ENCODE measurements at regions not wholly inside any gene's neighbourhood (a gene's known extent, or its start where the extent isn't known, plus 50 kb on each side); places are given as distances from the start of the nearest gene placed in this dataset.

DNA sequence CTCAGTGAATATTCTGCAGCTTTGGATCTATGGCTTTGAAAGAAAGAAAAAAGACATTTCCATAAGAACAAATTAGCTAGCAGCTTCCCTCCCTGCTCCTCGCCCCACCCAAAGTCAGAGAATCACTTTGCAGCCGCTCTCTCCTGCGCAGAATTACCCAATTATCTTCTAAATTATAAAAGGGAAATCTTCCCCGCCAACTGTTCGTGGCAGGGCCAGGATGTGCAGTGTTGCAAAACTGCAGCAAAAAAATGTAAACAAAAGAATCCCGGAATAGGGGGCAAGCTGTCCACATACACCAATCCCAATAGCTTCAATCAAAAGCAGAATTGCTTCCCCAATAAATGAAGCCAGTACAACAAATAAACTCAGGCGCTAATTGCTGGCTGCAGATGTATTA lies 510.6 kb downstream of the RBFOX1 start:
- no peak for DNase-seq
- intact Hi-C loops (cut with micrococcal nuclease; ENCODE audit: unreplicated experiment) = no loop called here
- ChIA-PET CTCF (no interaction called here), POLR2A (no interaction called here)
- Mint-ChIP-seq H3K9me3 (ENCODE audit: unreplicated experiment) (no peaks in the 10 kb centered on the region), H3K27ac (ENCODE audit: unreplicated experiment) (no peak overlapping the region), H3K36me3 (ENCODE audit: insufficient read depth, unreplicated experiment) (no peaks in the 10 kb centered on the region), H3K4me1 (ENCODE audit: low read depth, unreplicated experiment) (no peaks in the 10 kb centered on the region), H3K4me3 (ENCODE audit: unreplicated experiment) (no peak overlapping the region), H3K27me3 (ENCODE audit: insufficient read depth, unreplicated experiment) (peaks cover 3% of the 10 kb centered on the region)
- TF ChIP-seq, protein P1, sequence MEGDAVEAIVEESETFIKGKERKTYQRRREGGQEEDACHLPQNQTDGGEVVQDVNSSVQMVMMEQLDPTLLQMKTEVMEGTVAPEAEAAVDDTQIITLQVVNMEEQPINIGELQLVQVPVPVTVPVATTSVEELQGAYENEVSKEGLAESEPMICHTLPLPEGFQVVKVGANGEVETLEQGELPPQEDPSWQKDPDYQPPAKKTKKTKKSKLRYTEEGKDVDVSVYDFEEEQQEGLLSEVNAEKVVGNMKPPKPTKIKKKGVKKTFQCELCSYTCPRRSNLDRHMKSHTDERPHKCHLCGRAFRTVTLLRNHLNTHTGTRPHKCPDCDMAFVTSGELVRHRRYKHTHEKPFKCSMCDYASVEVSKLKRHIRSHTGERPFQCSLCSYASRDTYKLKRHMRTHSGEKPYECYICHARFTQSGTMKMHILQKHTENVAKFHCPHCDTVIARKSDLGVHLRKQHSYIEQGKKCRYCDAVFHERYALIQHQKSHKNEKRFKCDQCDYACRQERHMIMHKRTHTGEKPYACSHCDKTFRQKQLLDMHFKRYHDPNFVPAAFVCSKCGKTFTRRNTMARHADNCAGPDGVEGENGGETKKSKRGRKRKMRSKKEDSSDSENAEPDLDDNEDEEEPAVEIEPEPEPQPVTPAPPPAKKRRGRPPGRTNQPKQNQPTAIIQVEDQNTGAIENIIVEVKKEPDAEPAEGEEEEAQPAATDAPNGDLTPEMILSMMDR (IDR thresholded peaks at IDR 0.05; ENCODE audit: insufficient read depth in 1 of 2, low read depth in 1 of 2, low read length in 1 of 2, severe bottlenecking in 1 of 2, unreplicated experiment in 1 of 2) = no peak
- Histone ChIP-seq H3K4me1 (no peaks in the 10 kb centered on the region), H3K27me3 (replicated peaks; ENCODE audit: control insufficient read depth, insufficient read depth, low read length) (no peaks in the 10 kb centered on the region), H3K9me3 (no peaks in the 10 kb centered on the region), H3K4me3 (ENCODE audit: low read depth, low read length) (no peak overlapping the region), H3K36me3 (ENCODE audit: control insufficient read depth, insufficient read depth, low read length) (no peaks in the 10 kb centered on the region)
- no TSS peak for BruUV-seq (replicated peaks)

DNA sequence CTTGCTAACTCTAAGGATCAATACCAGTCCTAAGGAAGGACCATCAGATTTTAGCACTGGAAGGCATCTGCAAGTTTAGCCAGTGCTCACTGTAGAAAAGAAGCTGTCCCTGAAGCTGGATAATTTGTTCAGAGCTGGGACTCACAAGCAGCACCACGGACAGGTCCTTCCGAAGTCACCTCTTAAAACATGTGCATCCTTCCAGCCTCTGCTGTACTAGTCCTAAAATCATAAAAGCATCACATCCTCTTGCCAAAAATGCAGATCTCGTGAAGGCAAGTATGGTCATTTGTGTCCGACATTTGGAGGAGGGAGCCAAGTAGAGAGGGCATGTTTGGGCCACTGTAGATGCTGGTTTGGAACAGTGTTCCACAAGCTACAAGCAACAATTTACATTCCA lies 506.9 kb downstream of the RBFOX1 start:
- no peaks in the 10 kb centered on the region for H3K36me3 ChIP-seq (ENCODE audit: control insufficient read depth, insufficient read depth, low read length)
- Mint-ChIP-seq H3K27me3 (ENCODE audit: insufficient read depth, unreplicated experiment) (no peaks in the 10 kb centered on the region), H3K4me3 (ENCODE audit: unreplicated experiment) (no peak overlapping the region), H3K4me1 (ENCODE audit: low read depth, unreplicated experiment) (no peaks in the 10 kb centered on the region), H3K36me3 (ENCODE audit: insufficient read depth, unreplicated experiment) (no peaks in the 10 kb centered on the region), H3K9me3 (ENCODE audit: unreplicated experiment) (no peaks in the 10 kb centered on the region), H3K27ac (ENCODE audit: unreplicated experiment) (no peak overlapping the region)
- intact Hi-C loops (cut with micrococcal nuclease; ENCODE audit: unreplicated experiment) = no loop called here
- no peak overlapping the region for H3K4me3 ChIP-seq (ENCODE audit: low read depth, low read length)
- no TSS peak for BruUV-seq (replicated peaks)
- POLR2A ChIA-PET = no interaction called here
- no peaks in the 10 kb centered on the region for H3K4me1 ChIP-seq
- CTCF ChIA-PET = no interaction called here
- no peak for DNase-seq
- H3K9me3 ChIP-seq = no peaks in the 10 kb centered on the region
- TF ChIP-seq, protein P1 (IDR thresholded peaks at IDR 0.05; ENCODE audit: insufficient read depth in 1 of 2, low read depth in 1 of 2, low read length in 1 of 2, severe bottlenecking in 1 of 2, unreplicated experiment in 1 of 2) = no peak
- H3K27me3 ChIP-seq (replicated peaks; ENCODE audit: control insufficient read depth, insufficient read depth, low read length) = no peaks in the 10 kb centered on the region

DNA sequence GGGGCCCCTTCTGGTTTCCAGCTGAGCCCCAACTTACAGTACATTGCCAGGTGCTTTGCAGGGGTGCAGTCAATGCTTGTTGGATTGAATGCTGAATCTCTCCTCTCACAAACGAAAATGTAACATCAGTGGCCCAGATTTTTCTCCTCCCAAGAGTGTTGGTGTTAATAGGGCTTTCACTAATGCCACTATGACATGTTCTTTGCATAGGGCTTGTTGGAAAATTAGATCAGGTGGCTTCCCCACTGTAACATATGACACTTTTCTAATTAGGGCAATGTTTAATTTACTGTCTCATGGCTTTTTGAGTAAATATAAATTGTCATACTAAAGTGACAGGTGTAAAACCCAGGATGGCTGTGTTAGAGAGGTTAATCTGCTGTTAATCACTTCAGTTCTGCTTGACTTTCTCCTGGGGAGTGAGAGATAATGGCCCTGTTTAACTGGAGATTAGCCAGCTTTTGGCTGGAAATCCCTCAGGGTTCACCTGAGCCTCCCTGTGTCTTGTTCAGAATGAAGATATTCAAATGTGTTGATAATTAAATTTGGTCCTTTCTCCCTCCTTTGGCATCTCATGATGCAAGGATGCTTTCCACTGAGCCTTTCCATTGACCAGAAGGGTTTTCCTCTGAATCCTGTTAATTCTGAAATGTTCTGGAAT lies 502.3 kb downstream of the RBFOX1 start:
- no peaks in the 10 kb centered on the region for H3K36me3 Mint-ChIP-seq (ENCODE audit: insufficient read depth, unreplicated experiment)
- BruUV-seq (replicated peaks) = no TSS peak
- Histone ChIP-seq H3K4me3 (ENCODE audit: low read depth, low read length) (no peak overlapping the region), H3K4me1 (no peaks in the 10 kb centered on the region), H3K36me3 (ENCODE audit: control insufficient read depth, insufficient read depth, low read length) (no peaks in the 10 kb centered on the region), H3K9me3 (no peaks in the 10 kb centered on the region), H3K27me3 (replicated peaks; ENCODE audit: control insufficient read depth, insufficient read depth, low read length) (no peaks in the 10 kb centered on the region)
- CTCF ChIA-PET = no interaction called here
- TF ChIP-seq, protein P1 (IDR thresholded peaks at IDR 0.05; ENCODE audit: insufficient read depth in 1 of 2, low read depth in 1 of 2, low read length in 1 of 2, severe bottlenecking in 1 of 2, unreplicated experiment in 1 of 2) = no peak
- peaks cover 2% of the 10 kb centered on the region for H3K27me3 Mint-ChIP-seq (ENCODE audit: insufficient read depth, unreplicated experiment)
- POLR2A ChIA-PET = no interaction called here
- H3K9me3 Mint-ChIP-seq (ENCODE audit: unreplicated experiment) = no peaks in the 10 kb centered on the region
- DNase-seq = no peak
- no peak overlapping the region for H3K27ac Mint-ChIP-seq (ENCODE audit: unreplicated experiment)
- intact Hi-C loops (cut with micrococcal nuclease; ENCODE audit: unreplicated experiment) = no loop called here
- H3K4me3 Mint-ChIP-seq (ENCODE audit: unreplicated experiment) = no peak overlapping the region
- H3K4me1 Mint-ChIP-seq (ENCODE audit: low read depth, unreplicated experiment) = no peaks in the 10 kb centered on the region

All from Caco-2 (cell line).